ENCODE measurements at regions not wholly inside any gene's neighbourhood (a gene's known extent, or its start where the extent isn't known, plus 50 kb on each side); places are given as distances from the start of the nearest gene placed in this dataset.

GRCh38 chr2:193463011-193463410 is 1268.3 kb upstream of the TMEFF2 start:
- Histone ChIP-seq H3K9ac (ENCODE audit: control insufficient read depth, insufficient read depth, low read length) (no peak overlapping the region), H3K4me2 (ENCODE audit: control insufficient read depth, insufficient read depth) (no peak overlapping the region), H3K36me3 (ENCODE audit: control insufficient read depth in 2 of 2, insufficient read depth in 2 of 2, low read length in 1 of 2) (no peaks in the 10 kb centered on the region), H3K4me3 (no peak overlapping the region), H3K27me3 (replicated peaks in 1 of 2; ENCODE audit: control insufficient read depth in 2 of 2, insufficient read depth in 2 of 2, low read length in 1 of 2) (no peaks in the 10 kb centered on the region), H4K20me1 (ENCODE audit: control insufficient read depth, insufficient read depth) (no peaks in the 10 kb centered on the region), H3K4me1 (ENCODE audit: control insufficient read depth, insufficient read depth, low read length) (no peaks in the 10 kb centered on the region), H3K79me2 (ENCODE audit: control insufficient read depth, insufficient read depth, low read length) (no peaks in the 10 kb centered on the region), H2AFZ (ENCODE audit: control insufficient read depth, low read depth, low read length) (no peak overlapping the region), H3K27ac (ENCODE audit: control insufficient read depth, insufficient read depth) (no peak overlapping the region), H3K9me3 (replicated peaks; ENCODE audit: control insufficient read depth, insufficient read depth, low read length) (no peaks in the 10 kb centered on the region)
- TF ChIP-seq ZNF217 (IDR thresholded peaks at IDR 0.05) (no peak), RELA (IDR thresholded peaks at IDR 0.05; ENCODE audit: borderline replicate concordance, partially characterized antibody) (no peak), ZNF384 (IDR thresholded peaks at IDR 0.05; ENCODE audit: borderline replicate concordance, low read depth, low read length) (no peak), SMAD5 (IDR thresholded peaks at IDR 0.05; ENCODE audit: low read depth) (no peak), POLR2A (IDR thresholded peaks at IDR 0.05; ENCODE audit: low read depth, low read length) (no peak), RB1 (IDR thresholded peaks at IDR 0.05; ENCODE audit: borderline replicate concordance) (no peak), CBX3 (IDR thresholded peaks at IDR 0.05; ENCODE audit: borderline replicate concordance, low read depth) (no peak), DPF2 (IDR thresholded peaks at IDR 0.05) (no peak), TCF3 (IDR thresholded peaks at IDR 0.05; ENCODE audit: borderline replicate concordance, insufficient read depth, low read depth, low read length) (no peak), EP300 (IDR thresholded peaks at IDR 0.05; ENCODE audit: borderline replicate concordance in 1 of 2, control insufficient read depth in 1 of 2, low read depth in 2 of 2, low read length in 2 of 2) (no peak), TBL1XR1 (IDR thresholded peaks at IDR 0.05; ENCODE audit: low read depth, low read length) (no peak), EGR1 (IDR thresholded peaks at IDR 0.05; ENCODE audit: borderline replicate concordance in 1 of 2, low read depth in 2 of 2, low read length in 2 of 2) (no peak), USF1 (IDR thresholded peaks at IDR 0.05; ENCODE audit: borderline replicate concordance, extremely low read length, insufficient read depth, low read depth, low read length) (no peak), FOXK2 (IDR thresholded peaks at IDR 0.05) (no peak), SMARCA5 (IDR thresholded peaks at IDR 0.05) (no peak)
- TF ChIP-seq, protein P1, sequence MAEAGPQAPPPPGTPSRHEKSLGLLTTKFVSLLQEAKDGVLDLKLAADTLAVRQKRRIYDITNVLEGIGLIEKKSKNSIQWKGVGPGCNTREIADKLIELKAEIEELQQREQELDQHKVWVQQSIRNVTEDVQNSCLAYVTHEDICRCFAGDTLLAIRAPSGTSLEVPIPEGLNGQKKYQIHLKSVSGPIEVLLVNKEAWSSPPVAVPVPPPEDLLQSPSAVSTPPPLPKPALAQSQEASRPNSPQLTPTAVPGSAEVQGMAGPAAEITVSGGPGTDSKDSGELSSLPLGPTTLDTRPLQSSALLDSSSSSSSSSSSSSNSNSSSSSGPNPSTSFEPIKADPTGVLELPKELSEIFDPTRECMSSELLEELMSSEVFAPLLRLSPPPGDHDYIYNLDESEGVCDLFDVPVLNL (IDR thresholded peaks at IDR 0.05; ENCODE audit: low read depth, low read length) = no peak
- TF ChIP-seq, protein P2, sequence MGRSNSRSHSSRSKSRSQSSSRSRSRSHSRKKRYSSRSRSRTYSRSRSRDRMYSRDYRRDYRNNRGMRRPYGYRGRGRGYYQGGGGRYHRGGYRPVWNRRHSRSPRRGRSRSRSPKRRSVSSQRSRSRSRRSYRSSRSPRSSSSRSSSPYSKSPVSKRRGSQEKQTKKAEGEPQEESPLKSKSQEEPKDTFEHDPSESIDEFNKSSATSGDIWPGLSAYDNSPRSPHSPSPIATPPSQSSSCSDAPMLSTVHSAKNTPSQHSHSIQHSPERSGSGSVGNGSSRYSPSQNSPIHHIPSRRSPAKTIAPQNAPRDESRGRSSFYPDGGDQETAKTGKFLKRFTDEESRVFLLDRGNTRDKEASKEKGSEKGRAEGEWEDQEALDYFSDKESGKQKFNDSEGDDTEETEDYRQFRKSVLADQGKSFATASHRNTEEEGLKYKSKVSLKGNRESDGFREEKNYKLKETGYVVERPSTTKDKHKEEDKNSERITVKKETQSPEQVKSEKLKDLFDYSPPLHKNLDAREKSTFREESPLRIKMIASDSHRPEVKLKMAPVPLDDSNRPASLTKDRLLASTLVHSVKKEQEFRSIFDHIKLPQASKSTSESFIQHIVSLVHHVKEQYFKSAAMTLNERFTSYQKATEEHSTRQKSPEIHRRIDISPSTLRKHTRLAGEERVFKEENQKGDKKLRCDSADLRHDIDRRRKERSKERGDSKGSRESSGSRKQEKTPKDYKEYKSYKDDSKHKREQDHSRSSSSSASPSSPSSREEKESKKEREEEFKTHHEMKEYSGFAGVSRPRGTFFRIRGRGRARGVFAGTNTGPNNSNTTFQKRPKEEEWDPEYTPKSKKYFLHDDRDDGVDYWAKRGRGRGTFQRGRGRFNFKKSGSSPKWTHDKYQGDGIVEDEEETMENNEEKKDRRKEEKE (IDR thresholded peaks at IDR 0.05) = no peak
- in situ Hi-C loops (cut with MboI) (no loop called here), intact Hi-C loops (cut with micrococcal nuclease; ENCODE audit: unreplicated experiment) (no loop called here)
- ChIA-PET CTCF (no interaction called here), POLR2A (no interaction called here), RAD21 (ENCODE audit: unreplicated experiment) (no interaction called here), SMC1A (ENCODE audit: uncharacterized antibody, unreplicated experiment) (no interaction called here)
- 49% methylated on average over 3 of the region's 3 CpGs for WGBS (ENCODE audit: insufficient coverage, insufficient replicate concordance, low lambda C conversion rate, missing lambda C conversion rate)
- BruUV-seq (replicated peaks) = no TSS peak
- FAIRE-seq = no peak
- DNase-seq (ENCODE audit: low read depth, low spot score) = no peak
- ATAC-seq = no peak

Data from GM12878 (cell line).